GM19240 (cell line): ENCODE measurements at regions not wholly inside any gene's neighbourhood (a gene's known extent, or its start where the extent isn't known, plus 50 kb on each side); places are given as distances from the start of the nearest gene placed in this dataset.
"Not testable (repeated sequence)": the region's sequence is repeated elsewhere in the genome, so short reads cannot be mapped to it uniquely, and the experiment has no call there.

Source experiments
- DNase-seq: peaks from one replicate; pipeline ENCODE4 v3.0.0; 2011; ENCODE audit warnings: low spot score; ENCODE audit not compliant: insufficient read length

- no peak for DNase-seq
Observed at GRCh38 chr5:118196229-118196628, 792.1 kb downstream of the DTWD2 start.

- DNase-seq = no peak
Observed at GRCh38 chr5:118195211-118195610, 793.1 kb downstream of the DTWD2 start.

GRCh38 chr5:118193194-118193905 is 795.0 kb downstream of the DTWD2 start:
- DNase-seq = no peak

GRCh38 chr5:118185018-118185417 is 803.3 kb downstream of the DTWD2 start:
- no peak for DNase-seq

- DNase-seq = no peak
Observed at GRCh38 chr5:118176146-118176545, 812.2 kb downstream of the DTWD2 start.

GRCh38 chr5:118174671-118175070 is 813.7 kb downstream of the DTWD2 start:
- DNase-seq = no peak

- no peak for DNase-seq
Observed at GRCh38 chr5:118173340-118173739, 815.0 kb downstream of the DTWD2 start.

GRCh38 chr5:118165619-118166018 is 822.7 kb downstream of the DTWD2 start:
- DNase-seq = no peak

- no peak for DNase-seq
Observed at GRCh38 chr5:118156181-118156580, 832.2 kb downstream of the DTWD2 start.

GRCh38 chr5:118146824-118147223 is 841.5 kb downstream of the DTWD2 start:
- no peak for DNase-seq

- no peak for DNase-seq
Observed at GRCh38 chr5:118144540-118144939, 843.8 kb downstream of the DTWD2 start.

- no peak for DNase-seq
Observed at GRCh38 chr5:118139361-118139760, 849.0 kb downstream of the DTWD2 start.

- no peak for DNase-seq
Observed at GRCh38 chr5:118126159-118126558, 862.2 kb downstream of the DTWD2 start.

- no peak for DNase-seq
Observed at GRCh38 chr5:118125687-118126086, 862.7 kb downstream of the DTWD2 start.

GRCh38 chr5:118121258-118121657 is 867.1 kb downstream of the DTWD2 start:
- DNase-seq = no peak

- DNase-seq = no peak
Observed at GRCh38 chr5:118115791-118116190, 872.6 kb downstream of the DTWD2 start.

- DNase-seq = no peak
Observed at GRCh38 chr5:118111956-118112355, 876.4 kb downstream of the DTWD2 start.

GRCh38 chr5:118107246-118107645 is 881.1 kb downstream of the DTWD2 start:
- DNase-seq = not testable (repeated sequence)

- DNase-seq = no peak
Observed at GRCh38 chr5:118098716-118099115, 889.6 kb downstream of the DTWD2 start.

GRCh38 chr5:118095115-118095514 is 893.2 kb downstream of the DTWD2 start:
- no peak for DNase-seq

GRCh38 chr5:118088448-118088847 is 899.9 kb downstream of the DTWD2 start:
- no peak for DNase-seq

GRCh38 chr5:118076490-118076889 is 911.9 kb downstream of the DTWD2 start:
- DNase-seq = no peak

- DNase-seq = no peak
Observed at GRCh38 chr5:118070041-118070440, 918.3 kb downstream of the DTWD2 start.

- DNase-seq = no peak
Observed at GRCh38 chr5:118069452-118069851, 918.9 kb downstream of the DTWD2 start.
